ENCODE measurements at regions not wholly inside any gene's neighbourhood (a gene's known extent, or its start where the extent isn't known, plus 50 kb on each side); places are given as distances from the start of the nearest gene placed in this dataset.

DNA sequence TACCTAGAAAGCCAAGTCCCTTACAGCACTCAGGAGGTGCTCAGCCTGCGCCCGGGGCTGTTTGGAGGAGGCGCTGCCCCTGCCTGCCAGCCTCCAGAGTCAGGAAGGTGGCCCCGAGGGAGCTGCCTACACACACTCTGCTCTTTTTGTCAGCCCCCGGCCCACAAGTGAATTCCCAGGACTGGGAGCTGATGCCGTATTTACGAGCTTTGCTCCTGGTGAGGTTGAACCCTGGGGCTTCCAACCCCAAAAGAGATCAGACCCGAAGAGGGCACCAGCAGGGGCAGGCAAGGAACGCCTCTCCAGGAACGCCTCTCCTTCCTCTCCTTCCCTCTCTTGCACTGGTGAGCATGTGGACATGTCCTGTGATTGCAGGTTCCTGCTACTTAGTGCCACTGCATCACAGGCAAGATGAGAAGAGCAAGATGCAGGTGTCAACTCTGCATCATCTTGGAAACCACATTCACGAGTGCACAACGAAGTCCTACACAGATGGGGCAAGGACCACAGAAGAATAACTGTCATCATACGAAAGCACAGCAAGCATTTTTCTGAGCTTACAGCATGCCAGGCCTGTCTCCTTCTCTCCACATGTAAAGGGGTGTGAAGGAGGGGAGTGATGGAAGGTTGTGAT is 126.7 kb downstream of the NDUFA10 start:
- in situ Hi-C loops (cut with HindIII; ENCODE audit: low sequenced_read_pairs): no loop called here

DNA sequence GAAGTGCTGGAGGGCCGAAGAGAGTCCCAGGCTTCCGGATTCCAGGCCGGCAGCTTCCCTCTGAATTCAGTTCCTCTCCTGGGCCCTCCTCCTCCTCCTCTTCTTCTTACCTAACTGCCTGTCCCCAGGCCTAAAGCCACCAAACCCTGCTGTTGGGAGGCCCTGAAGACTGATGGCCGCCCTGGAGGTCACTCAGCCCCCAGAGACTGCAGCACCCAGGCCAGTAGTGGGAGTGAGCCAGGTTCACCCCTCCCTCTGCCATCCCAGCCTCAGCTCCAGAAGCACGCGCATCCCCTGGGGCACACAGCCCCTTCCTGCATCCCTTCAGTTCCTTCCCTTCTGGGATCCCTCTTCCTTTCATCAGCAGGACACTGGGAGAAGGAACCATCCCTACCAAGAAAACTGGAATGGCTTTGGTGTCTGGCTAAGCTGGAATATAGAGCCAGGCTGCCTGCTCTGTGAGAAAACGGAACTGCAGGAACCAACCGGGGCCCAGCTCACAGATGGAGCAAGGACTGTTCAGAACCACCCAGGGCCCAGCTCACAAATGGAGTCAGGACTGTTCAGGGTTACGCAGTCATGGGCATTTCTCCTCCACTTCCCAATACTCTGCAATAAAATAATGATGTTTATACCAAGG is 127.4 kb downstream of the NDUFA10 start:
- H3K4me3 ChIP-seq (ENCODE audit: low read depth, low read length): no peak overlapping the region
- DNase-seq (ENCODE audit: low read depth): no peak
- TF ChIP-seq, protein P1, sequence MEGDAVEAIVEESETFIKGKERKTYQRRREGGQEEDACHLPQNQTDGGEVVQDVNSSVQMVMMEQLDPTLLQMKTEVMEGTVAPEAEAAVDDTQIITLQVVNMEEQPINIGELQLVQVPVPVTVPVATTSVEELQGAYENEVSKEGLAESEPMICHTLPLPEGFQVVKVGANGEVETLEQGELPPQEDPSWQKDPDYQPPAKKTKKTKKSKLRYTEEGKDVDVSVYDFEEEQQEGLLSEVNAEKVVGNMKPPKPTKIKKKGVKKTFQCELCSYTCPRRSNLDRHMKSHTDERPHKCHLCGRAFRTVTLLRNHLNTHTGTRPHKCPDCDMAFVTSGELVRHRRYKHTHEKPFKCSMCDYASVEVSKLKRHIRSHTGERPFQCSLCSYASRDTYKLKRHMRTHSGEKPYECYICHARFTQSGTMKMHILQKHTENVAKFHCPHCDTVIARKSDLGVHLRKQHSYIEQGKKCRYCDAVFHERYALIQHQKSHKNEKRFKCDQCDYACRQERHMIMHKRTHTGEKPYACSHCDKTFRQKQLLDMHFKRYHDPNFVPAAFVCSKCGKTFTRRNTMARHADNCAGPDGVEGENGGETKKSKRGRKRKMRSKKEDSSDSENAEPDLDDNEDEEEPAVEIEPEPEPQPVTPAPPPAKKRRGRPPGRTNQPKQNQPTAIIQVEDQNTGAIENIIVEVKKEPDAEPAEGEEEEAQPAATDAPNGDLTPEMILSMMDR (IDR thresholded peaks at IDR 0.05; ENCODE audit: low read depth, low read length, missing control alignments): no peak
- in situ Hi-C loops (cut with HindIII; ENCODE audit: low sequenced_read_pairs): no loop called here

More for the DNA sequence above, 126.7 kb downstream of the NDUFA10 start:
- TF ChIP-seq, protein P1 (IDR thresholded peaks at IDR 0.05; ENCODE audit: low read depth, low read length, missing control alignments): no peak
- DNase-seq (ENCODE audit: low read depth): no peak
- no peak overlapping the region for H3K4me3 ChIP-seq (ENCODE audit: low read depth, low read length)

DNA sequence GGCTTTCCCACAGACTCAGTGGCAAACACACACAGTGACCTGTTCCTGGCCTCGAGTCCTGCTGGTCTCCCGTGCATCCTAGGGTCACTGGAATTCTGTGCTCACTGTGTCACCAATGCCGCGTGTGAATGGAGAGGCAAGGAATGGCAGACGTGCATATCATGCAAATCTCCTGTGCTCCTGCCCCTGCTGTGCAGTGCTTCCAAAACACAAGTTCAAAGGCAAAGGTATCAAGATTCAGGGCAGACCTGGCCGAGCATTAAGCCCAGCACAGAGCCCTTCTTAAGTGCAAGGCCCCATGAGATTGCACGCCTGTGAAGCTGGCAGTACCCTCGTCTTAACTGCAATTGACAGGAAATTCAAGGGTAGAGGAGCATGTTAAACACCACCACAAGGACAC is 129.1 kb downstream of the NDUFA10 start:
- no peak overlapping the region for H3K4me3 ChIP-seq (ENCODE audit: low read depth, low read length)
- TF ChIP-seq, protein P1 (IDR thresholded peaks at IDR 0.05; ENCODE audit: low read depth, low read length, missing control alignments): no peak
- no peak for DNase-seq (ENCODE audit: low read depth)
- in situ Hi-C loops (cut with HindIII; ENCODE audit: low sequenced_read_pairs): no loop called here

DNA sequence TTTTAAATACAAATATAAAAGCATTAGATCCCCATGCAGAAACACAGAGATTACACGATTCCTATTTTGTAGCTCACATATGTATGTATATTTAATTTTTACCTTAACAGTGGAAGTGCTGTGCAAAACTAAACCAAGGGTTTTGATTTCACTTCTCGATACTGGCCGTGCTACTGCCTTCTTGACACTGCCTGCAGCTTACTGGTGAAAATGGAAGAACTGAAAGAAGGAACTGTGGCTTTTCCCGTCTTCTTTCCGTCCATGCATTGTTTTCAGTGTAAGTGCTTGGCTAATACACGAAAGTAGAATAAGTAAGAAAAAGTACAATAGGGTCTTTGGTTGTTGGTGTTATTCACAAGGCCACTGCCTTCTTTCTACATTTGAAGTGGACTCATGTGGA is 129.5 kb downstream of the NDUFA10 start:
- no peak overlapping the region for H3K4me3 ChIP-seq (ENCODE audit: low read depth, low read length)
- no peak for DNase-seq (ENCODE audit: low read depth)
- TF ChIP-seq, protein P1 (IDR thresholded peaks at IDR 0.05; ENCODE audit: low read depth, low read length, missing control alignments): no peak
- in situ Hi-C loops (cut with HindIII; ENCODE audit: low sequenced_read_pairs): no loop called here

DNA sequence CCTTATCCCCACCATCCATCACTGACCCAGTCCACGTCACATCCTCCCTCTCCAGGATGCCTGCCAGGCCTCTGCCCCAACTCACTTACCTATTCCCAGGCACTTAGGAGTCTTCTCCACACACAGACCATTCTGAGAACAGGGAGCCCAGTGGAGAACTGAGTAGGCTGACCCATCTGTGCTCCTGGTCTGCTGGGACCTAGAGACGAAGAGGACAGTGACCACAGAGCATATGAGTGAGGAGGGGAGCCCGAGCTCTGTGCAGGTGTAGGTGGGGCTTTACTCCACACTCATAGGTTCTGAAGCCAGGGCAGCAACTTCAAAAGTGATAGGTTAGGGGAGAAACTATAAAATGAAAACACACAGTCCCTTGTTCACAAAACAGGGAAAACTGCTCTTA is 130.0 kb downstream of the NDUFA10 start:
- in situ Hi-C loops (cut with HindIII; ENCODE audit: low sequenced_read_pairs): no loop called here
- TF ChIP-seq, protein P1 (IDR thresholded peaks at IDR 0.05; ENCODE audit: low read depth, low read length, missing control alignments): no peak
- no peak for DNase-seq (ENCODE audit: low read depth)
- H3K4me3 ChIP-seq (ENCODE audit: low read depth, low read length): no peak overlapping the region

DNA sequence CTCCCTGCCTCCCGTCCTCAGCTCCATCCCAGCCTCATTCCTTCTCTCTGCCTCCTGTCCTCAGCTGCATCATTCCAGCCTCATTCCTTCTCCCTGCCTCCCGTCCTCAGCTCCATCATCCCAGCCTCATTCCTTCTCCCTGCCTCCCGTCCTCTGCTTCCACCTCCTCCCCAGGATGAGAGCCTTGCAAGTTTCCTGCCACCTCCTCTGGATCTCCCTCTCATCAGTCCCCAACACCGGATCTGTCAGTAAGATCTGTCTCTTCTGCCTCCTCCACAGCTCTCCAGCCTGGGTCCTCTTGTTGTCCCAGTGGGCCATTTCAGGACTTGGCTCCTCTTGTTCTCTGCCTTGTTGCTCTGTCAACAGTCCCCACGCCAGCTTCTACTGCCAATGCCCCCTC is 130.9 kb downstream of the NDUFA10 start:
- in situ Hi-C loops (cut with HindIII; ENCODE audit: low sequenced_read_pairs): no loop called here
- no peak for DNase-seq (ENCODE audit: low read depth)
- no peak overlapping the region for H3K4me3 ChIP-seq (ENCODE audit: low read depth, low read length)
- TF ChIP-seq, protein P1 (IDR thresholded peaks at IDR 0.05; ENCODE audit: low read depth, low read length, missing control alignments): no peak
